Esophagus squamous epithelium (tissue), 4 donors: ENCODE measurements at regions not wholly inside any gene's neighbourhood (a gene's known extent, or its start where the extent isn't known, plus 50 kb on each side); places are given as distances from the start of the nearest gene placed in this dataset.

Experiments used
- CTCF ChIP-seq, 6 experiments: fragments of 450-650 bp in 4 of 6; fragments of 200-600 bp in 2 of 6; sonication (generic) in 2 of 6; IDR thresholded peaks; one replicate each; pipeline ENCODE4 v1.5.1; 2016 to 2019; ENCODE audit warnings: antibody characterized with exemption in 6 of 6, mild to moderate bottlenecking in 4 of 6, moderate library complexity in 4 of 6
- POLR2A ChIP-seq, 4 donors: fragments of 450-650 bp; IDR thresholded peaks; one replicate each; pipeline ENCODE4 v1.6.1; 2017; ENCODE audit warnings: antibody characterized with exemption in 4 of 4, mild to moderate bottlenecking in 4 of 4, moderate library complexity in 3 of 4

- TF ChIP-seq CTCF (IDR thresholded peaks at IDR 0.05) (no peak), POLR2A (IDR thresholded peaks at IDR 0.05) (no peak)
Observed at GRCh38 chr4:98746936-98747335, 88.5 kb upstream of the TSPAN5 start.
